SKM-1 (cell line): ENCODE measurements at regions not wholly inside any gene's neighbourhood (a gene's known extent, or its start where the extent isn't known, plus 50 kb on each side); places are given as distances from the start of the nearest gene placed in this dataset.

Experiments used
- DNase-seq: peaks from one replicate; lab custom pipeline; 2025; ENCODE audit not compliant: unreplicated experiment; lab: John Stamatoyannopoulos, UW

DNA sequence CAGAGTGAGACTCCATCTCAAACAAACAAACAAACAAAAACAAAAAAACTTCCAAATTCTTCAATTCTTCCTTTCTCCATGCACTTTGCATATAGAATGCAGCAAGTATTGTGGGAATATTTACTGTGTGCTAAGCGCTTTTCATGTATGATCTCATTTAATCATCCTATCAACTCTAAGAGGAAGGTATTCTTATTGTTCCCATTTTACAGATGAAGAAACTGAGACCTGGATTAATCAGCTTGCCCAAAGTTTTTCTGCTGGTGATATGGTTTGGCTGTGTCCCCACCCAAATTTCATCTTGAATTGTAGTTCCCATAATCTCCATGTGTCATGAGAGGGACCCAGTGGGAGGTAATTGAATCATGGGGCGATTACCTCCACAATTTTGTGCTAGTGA, 56.6 kb upstream of the KCNG1 start:
- no peak for DNase-seq

DNA sequence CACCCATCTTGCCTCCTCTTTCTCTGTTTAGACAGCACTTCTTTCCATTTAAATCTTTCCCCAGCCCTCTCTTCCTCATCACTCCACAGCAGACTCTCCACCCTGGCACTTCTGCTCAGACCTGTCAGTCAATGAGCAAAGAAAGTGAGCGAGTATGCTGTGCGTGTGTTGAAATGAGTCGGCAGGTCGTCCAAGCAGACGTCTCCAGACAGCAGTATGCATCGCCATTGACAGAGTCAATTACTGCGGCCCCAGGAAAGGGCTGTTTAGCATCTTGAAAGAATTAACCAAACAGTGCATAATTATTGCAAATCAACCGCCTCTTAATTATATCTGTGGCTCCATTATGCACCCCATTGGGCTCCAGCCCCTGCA, 54.8 kb upstream of the KCNG1 start:
- DNase-seq, result no peak

DNA sequence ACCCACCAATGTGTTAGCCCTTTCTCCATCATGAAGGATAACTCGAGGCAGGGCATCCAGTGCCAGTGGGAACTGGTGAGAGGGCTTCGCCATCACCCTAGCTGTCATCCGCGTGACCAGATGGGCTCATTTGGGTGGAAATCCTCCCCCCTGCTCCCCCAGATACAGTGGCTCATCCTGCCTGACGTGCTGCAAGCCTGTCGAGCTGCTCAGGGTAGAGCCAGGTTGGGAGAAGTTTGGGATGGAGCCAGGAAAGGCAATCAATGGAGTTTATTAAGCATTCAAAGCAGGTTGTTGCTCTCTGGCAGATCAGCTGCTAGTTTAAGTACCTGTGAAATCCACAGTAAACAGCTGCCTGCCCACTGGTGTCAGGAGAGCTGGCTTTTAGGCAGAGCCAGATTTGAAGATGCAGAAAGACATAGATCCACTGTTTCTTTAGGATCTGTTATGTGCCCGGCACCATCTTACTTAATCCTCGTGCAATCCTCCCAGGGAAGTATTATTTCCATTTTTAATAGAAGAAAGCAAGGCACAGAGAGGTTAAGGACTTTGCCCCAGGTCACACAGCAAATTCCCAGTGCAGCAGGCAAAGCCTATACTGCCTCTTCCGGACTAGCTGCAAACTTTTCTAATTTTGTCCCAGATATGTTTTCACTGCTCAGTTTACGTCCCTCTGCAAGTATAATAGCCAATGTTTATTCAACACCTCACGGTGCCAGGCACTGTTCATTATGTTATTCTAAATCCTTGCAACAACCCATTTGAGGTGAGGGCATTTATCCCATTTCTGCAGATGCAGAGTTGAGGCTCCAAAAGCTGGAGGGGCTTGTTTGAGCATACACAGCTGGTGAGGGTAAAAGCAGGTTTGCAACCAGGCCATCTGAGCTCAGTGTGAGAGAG, 54.1 kb upstream of the KCNG1 start:
- no peak for DNase-seq

DNA sequence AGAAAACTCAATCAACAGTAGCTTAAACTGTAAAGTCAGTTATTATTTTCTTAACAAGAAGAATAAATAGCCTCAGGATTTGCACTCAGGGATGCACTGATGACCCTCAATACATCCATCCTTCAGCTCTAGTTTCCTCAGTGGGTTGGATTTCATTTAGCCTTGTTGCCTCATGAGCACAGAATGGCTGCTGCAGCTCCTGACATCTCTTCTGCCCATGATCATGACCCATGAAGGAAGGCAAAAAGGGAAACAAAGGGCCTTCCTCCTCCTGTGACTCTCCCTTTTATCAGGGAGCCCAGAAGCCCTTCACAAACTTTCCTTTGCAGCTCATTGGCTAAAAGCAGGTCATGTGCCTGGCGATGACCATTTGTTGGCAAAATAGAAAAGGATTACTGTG, 51.2 kb upstream of the KCNG1 start:
- DNase-seq, result no peak
